ENCODE measurements at regions not wholly inside any gene's neighbourhood (a gene's known extent, or its start where the extent isn't known, plus 50 kb on each side); places are given as distances from the start of the nearest gene placed in this dataset.

- intact Hi-C loops (cut with DNase I), result no loop called here
- Histone ChIP-seq H3K9me3 (no peaks in the 10 kb centered on the region), H3K4me3 (no peak overlapping the region), H3K27ac (no peak overlapping the region), H3K36me3 (no peaks in the 10 kb centered on the region), H3K4me1 (no peaks in the 10 kb centered on the region), H3K27me3 (ENCODE audit: low read depth) (no peaks in the 10 kb centered on the region)
- DNase-seq (no peak), ATAC-seq (no peak)
- TF ChIP-seq CTCF (IDR thresholded peaks at IDR 0.05), result no peak
Observed at GRCh38 chr9:78630966-78631365, 334.0 kb downstream of the PSAT1 start.

- H3K4me1 ChIP-seq, result no peaks in the 10 kb centered on the region
- H3K36me3 ChIP-seq, result no peaks in the 10 kb centered on the region
- no peak for TF ChIP-seq CTCF (IDR thresholded peaks at IDR 0.05)
- DNase-seq, result no peak
- H3K27me3 ChIP-seq (ENCODE audit: low read depth), result no peaks in the 10 kb centered on the region
- no peak for ATAC-seq
- H3K4me3 ChIP-seq, result no peak overlapping the region
- no peaks in the 10 kb centered on the region for H3K9me3 ChIP-seq
- no peak overlapping the region for H3K27ac ChIP-seq
- intact Hi-C loops (cut with DNase I), result no loop called here
Observed at GRCh38 chr9:78640728-78641127, 343.8 kb downstream of the PSAT1 start.

GRCh38 chr9:78644359-78644758 lies 347.4 kb downstream of the PSAT1 start:
- Histone ChIP-seq H3K27ac (no peak overlapping the region), H3K4me1 (no peaks in the 10 kb centered on the region), H3K4me3 (no peak overlapping the region), H3K36me3 (no peaks in the 10 kb centered on the region), H3K27me3 (ENCODE audit: low read depth) (no peaks in the 10 kb centered on the region), H3K9me3 (no peaks in the 10 kb centered on the region)
- no peak for ATAC-seq
- intact Hi-C loops (cut with DNase I), result no loop called here
- no peak for TF ChIP-seq CTCF (IDR thresholded peaks at IDR 0.05)
- DNase-seq, result no peak

- Histone ChIP-seq H3K36me3 (no peaks in the 10 kb centered on the region), H3K27me3 (ENCODE audit: low read depth) (no peaks in the 10 kb centered on the region), H3K9me3 (no peaks in the 10 kb centered on the region), H3K4me1 (no peaks in the 10 kb centered on the region), H3K27ac (no peak overlapping the region), H3K4me3 (no peak overlapping the region)
- intact Hi-C loops (cut with DNase I), result no loop called here
- TF ChIP-seq CTCF (IDR thresholded peaks at IDR 0.05), result no peak
- ATAC-seq (no peak), DNase-seq (no peak)
Observed at GRCh38 chr9:78654324-78654723, 357.4 kb downstream of the PSAT1 start.

- H3K27ac ChIP-seq, result no peak overlapping the region
- no peaks in the 10 kb centered on the region for H3K36me3 ChIP-seq
- intact Hi-C loops (cut with DNase I), result no loop called here
- no peaks in the 10 kb centered on the region for H3K9me3 ChIP-seq
- DNase-seq (no peak), ATAC-seq (peak in 1 of 2 donors; percentile 46)
- no peaks in the 10 kb centered on the region for H3K4me1 ChIP-seq
- H3K27me3 ChIP-seq (ENCODE audit: low read depth), result no peaks in the 10 kb centered on the region
- no peak for TF ChIP-seq CTCF (IDR thresholded peaks at IDR 0.05)
- no peak overlapping the region for H3K4me3 ChIP-seq
Observed at GRCh38 chr9:78663369-78663768, 366.4 kb downstream of the PSAT1 start.

GRCh38 chr9:78664370-78664769 lies 367.4 kb downstream of the PSAT1 start:
- Histone ChIP-seq H3K36me3 (no peaks in the 10 kb centered on the region), H3K27ac (no peak overlapping the region), H3K4me3 (no peak overlapping the region), H3K27me3 (ENCODE audit: low read depth) (no peaks in the 10 kb centered on the region), H3K9me3 (no peaks in the 10 kb centered on the region), H3K4me1 (no peaks in the 10 kb centered on the region)
- DNase-seq (no peak), ATAC-seq (no peak)
- no peak for TF ChIP-seq CTCF (IDR thresholded peaks at IDR 0.05)
- intact Hi-C loops (cut with DNase I), result no loop called here

Data from lower lobe of right lung (tissue), 2 donors.